ENCODE measurements at regions not wholly inside any gene's neighbourhood (a gene's known extent, or its start where the extent isn't known, plus 50 kb on each side); places are given as distances from the start of the nearest gene placed in this dataset.
"Not testable (repeated sequence)": the region's sequence is repeated elsewhere in the genome, so short reads cannot be mapped to it uniquely, and the experiment has no call there.

DNA sequence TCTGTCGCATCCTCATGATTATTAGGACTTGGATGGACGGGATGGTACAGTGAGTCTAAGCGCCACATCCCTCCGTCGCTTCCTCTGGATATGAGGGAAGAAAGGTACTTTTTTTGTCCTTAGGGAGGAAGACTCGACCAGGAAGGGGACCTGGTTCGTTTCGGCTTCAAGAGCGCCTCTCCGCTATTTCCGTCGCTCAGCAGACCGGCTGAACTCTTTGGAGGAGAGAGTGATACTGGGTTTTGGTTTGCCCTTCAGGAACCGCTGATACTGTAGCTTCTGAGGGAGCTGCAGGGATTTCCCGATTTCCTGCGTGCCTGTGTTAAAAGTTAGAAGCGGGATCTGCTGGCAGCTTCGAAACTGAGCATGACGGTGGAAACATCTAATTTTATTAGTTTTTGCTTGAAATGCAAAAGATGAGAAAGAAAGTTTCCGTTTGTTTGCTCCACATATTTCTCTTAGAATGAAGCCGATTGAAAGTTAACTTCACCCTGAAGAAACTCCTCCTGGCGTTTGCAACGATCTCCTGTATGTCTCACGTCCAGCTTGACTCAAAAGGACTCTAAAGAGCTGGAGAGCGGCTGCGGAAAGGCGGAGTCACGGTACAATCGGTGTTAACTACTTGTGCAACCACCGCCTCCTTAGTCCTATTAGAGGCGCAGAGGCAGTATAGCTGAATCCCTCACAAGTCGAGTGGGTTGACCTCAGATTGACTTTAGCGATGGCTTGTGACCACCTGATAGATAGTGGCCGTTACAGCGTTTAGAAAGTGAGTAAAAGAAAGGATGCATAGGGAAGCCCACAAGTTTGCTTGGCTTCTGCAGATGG is 129.4 kb downstream of the TRIM27 start:
- H3K4me1 ChIP-seq (ENCODE audit: control insufficient read depth in 2 of 2, insufficient read depth in 1 of 2, low read depth in 1 of 2, low read length in 2 of 2): peaks cover 0 to 5% of the 10 kb centered on the region in 2 donors

DNA sequence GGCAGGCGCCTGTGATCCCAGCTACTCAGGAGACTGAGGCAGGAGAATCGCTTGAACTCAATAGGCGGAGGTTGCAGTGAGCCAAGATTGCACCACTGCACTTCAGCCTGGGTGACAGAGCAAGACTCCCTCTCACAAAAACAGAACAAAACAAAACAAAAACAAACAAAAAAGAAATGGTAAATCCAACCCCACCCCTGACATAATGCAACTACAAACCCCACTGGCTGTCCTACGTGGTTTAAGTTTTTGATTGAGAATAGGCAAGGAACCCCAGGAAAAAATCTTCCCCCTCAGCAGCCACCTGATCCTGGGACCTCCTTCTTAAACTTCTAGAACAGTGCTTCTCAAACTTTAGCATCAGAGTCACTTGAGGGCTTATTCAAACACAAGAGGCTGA is 123.1 kb downstream of the TRIM27 start:
- H2BK120ac ChIP-seq (ENCODE audit: low read depth, low read length); H3K36me3 ChIP-seq (replicated peaks in 1 of 2; ENCODE audit: control insufficient read depth in 2 of 2, insufficient read depth in 2 of 2, low read length in 2 of 2); H2AFZ ChIP-seq (ENCODE audit: low read length); DNase-seq (ENCODE audit: low spot score); H4K8ac ChIP-seq (ENCODE audit: low read depth, low read length); H2AK5ac ChIP-seq (ENCODE audit: low read depth, low read length); H3K9ac ChIP-seq (ENCODE audit: low read depth, low read length, poor library complexity); H2BK15ac ChIP-seq (ENCODE audit: low read length); H3K18ac ChIP-seq (ENCODE audit: low read length); H3K23ac ChIP-seq (ENCODE audit: low read depth, low read length, poor library complexity); H3K27ac ChIP-seq (replicated peaks; ENCODE audit: low read length); H3K14ac ChIP-seq (ENCODE audit: low read length); H2BK12ac ChIP-seq (ENCODE audit: low read length); H3K79me1 ChIP-seq (ENCODE audit: low read depth, low read length); H3K4me3 ChIP-seq (ENCODE audit: low read length in 2 of 2); H3K4me2 ChIP-seq (ENCODE audit: insufficient read depth, low read length, poor library complexity, severe bottlenecking); H3K4me1 ChIP-seq (ENCODE audit: control insufficient read depth in 2 of 2, insufficient read depth in 1 of 2, low read depth in 1 of 2, low read length in 2 of 2); H4K91ac ChIP-seq (ENCODE audit: low read depth, low read length, poor library complexity); H2BK5ac ChIP-seq (ENCODE audit: low read length); H3K9me3 ChIP-seq (replicated peaks in 1 of 2; ENCODE audit: control insufficient read depth in 2 of 2, insufficient read depth in 1 of 2, low read depth in 1 of 2, low read length in 2 of 2); H3K4ac ChIP-seq (ENCODE audit: low read length): not testable (repeated sequence)
- WGBS, 2 donors (ENCODE audit: extremely low coverage in 2 of 2, insufficient read length in 2 of 2, insufficient replicate concordance in 1 of 2): no CpG with 5 or more reads among the region's 4 CpGs
- H3K27me3 ChIP-seq (ENCODE audit: control insufficient read depth in 3 of 3, insufficient read depth in 3 of 3, low read depth in 1 of 3, low read length in 3 of 3): peaks cover 0 to 34% (median 25%) of the 10 kb centered on the region in 3 experiments

More for the DNA sequence above, 129.4 kb downstream of the TRIM27 start:
- no peaks in the 10 kb centered on the region for H3K36me3 ChIP-seq (replicated peaks in 1 of 2; ENCODE audit: control insufficient read depth in 2 of 2, insufficient read depth in 2 of 2, low read length in 2 of 2)
- no peak overlapping the region for H3K4ac ChIP-seq (ENCODE audit: low read length)
- no peak overlapping the region for H4K91ac ChIP-seq (ENCODE audit: low read depth, low read length, poor library complexity)
- H3K27me3 ChIP-seq (ENCODE audit: control insufficient read depth in 3 of 3, insufficient read depth in 3 of 3, low read depth in 1 of 3, low read length in 3 of 3): peaks cover 1 to 47% (median 41%) of the 10 kb centered on the region in 3 experiments
- H3K9ac ChIP-seq (ENCODE audit: low read depth, low read length, poor library complexity): no peak overlapping the region
- no peak for DNase-seq (ENCODE audit: low spot score)
- H2BK15ac ChIP-seq (ENCODE audit: low read length): no peak overlapping the region
- H2BK120ac ChIP-seq (ENCODE audit: low read depth, low read length): no peak overlapping the region
- no peak overlapping the region for H3K14ac ChIP-seq (ENCODE audit: low read length)
- no peak overlapping the region for H3K23ac ChIP-seq (ENCODE audit: low read depth, low read length, poor library complexity)
- peak overlapping the region; percentile 56 for H2AFZ ChIP-seq (ENCODE audit: low read length)
- H3K9me3 ChIP-seq (replicated peaks in 1 of 2; ENCODE audit: control insufficient read depth in 2 of 2, insufficient read depth in 1 of 2, low read depth in 1 of 2, low read length in 2 of 2): no peaks in the 10 kb centered on the region
- WGBS, 2 donors (ENCODE audit: extremely low coverage in 2 of 2, insufficient read length in 2 of 2, insufficient replicate concordance in 1 of 2): no CpG with 5 or more reads among the region's 35 CpGs
- H2BK5ac ChIP-seq (ENCODE audit: low read length): no peak overlapping the region
- peak overlapping the region; percentile 48 for H3K18ac ChIP-seq (ENCODE audit: low read length)
- no peaks in the 10 kb centered on the region for H3K79me1 ChIP-seq (ENCODE audit: low read depth, low read length)
- H2BK12ac ChIP-seq (ENCODE audit: low read length): no peak overlapping the region
- H3K4me3 ChIP-seq (ENCODE audit: low read length in 2 of 2): peak overlapping the region in 1 of 2 donors; percentile 19
- H3K4me2 ChIP-seq (ENCODE audit: insufficient read depth, low read length, poor library complexity, severe bottlenecking): peak overlapping the region; percentile 69
- H3K27ac ChIP-seq (replicated peaks; ENCODE audit: low read length): no peak overlapping the region
- H4K8ac ChIP-seq (ENCODE audit: low read depth, low read length): no peak overlapping the region
- H2AK5ac ChIP-seq (ENCODE audit: low read depth, low read length): no peak overlapping the region

DNA sequence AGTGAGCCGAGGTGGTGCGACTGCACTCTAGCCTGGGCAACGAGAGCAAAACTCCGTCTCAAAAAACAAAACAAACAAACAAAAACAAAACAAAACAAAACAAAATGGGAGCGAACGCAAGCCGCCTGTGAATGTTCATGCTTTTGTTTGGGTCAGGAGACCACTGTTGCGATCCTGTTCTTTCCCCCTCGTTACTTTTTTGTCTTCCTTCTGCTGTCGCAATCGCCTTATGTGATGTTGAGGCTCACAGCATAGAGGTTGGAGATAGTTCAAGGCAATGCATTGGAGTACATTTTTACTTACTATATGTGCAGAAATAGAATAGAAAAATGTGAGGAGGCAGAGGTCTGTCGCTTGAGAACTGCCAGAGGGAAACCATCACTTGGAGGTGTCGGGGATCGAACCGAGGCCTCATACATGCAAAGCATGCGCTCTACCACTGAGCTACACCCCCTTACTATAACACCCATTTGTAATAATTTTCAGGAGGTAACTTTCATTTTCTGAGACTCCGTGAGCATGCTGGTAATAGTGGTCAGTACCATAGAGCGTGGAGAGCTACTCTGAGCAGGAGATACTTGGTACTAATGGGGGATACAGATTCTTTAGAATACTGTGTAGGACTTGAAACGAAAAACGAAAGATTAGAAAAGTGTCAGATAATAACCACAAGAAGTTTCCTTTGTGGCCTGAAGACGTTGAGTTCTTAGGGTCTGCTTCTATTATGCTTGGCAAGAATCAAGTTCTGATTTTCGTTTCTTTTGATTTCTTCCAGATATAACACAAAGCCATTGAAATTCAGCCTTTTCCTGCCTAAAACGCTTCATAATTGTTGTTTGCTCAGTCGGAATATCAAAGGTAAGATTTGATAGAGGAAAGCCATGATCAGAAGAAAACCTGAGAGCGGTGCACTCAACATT is 121.1 kb downstream of the TRIM27 start:
- no peak overlapping the region for H3K23ac ChIP-seq (ENCODE audit: low read depth, low read length, poor library complexity)

DNA sequence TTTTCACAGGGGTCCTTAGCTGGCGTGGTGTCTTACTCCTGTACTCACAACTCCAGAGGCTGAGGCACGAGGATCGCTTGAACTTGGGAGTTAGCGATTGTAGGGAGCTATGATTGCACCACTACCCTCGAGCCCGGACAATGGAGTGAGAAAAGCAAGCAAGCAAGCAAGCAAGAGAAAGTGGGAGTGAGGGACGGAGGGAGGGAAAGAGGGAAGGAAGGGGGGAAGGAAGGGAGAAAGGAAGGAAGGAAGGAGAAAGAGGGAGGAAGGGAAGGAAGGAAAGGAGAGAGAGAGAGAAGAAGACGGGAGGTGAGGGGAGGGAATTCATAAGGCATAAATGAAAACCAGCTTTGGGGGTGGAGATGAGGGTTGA is 120.5 kb downstream of the TRIM27 start:
- no peak overlapping the region for H3K9ac ChIP-seq (ENCODE audit: low read depth, low read length, poor library complexity)
- H3K27me3 ChIP-seq (ENCODE audit: control insufficient read depth in 3 of 3, insufficient read depth in 3 of 3, low read depth in 1 of 3, low read length in 3 of 3): peaks cover 0 to 29% (median 29%) of the 10 kb centered on the region in 3 experiments
- WGBS, 2 donors (ENCODE audit: extremely low coverage in 2 of 2, insufficient read length in 2 of 2, insufficient replicate concordance in 1 of 2): no CpG with 5 or more reads among the region's 8 CpGs

More for the DNA sequence above, 121.1 kb downstream of the TRIM27 start:
- H3K4me3 ChIP-seq (ENCODE audit: low read length in 2 of 2): no peak overlapping the region
- no peak overlapping the region for H2BK15ac ChIP-seq (ENCODE audit: low read length)
- H3K9ac ChIP-seq (ENCODE audit: low read depth, low read length, poor library complexity): no peak overlapping the region
- no peaks in the 10 kb centered on the region for H3K79me1 ChIP-seq (ENCODE audit: low read depth, low read length)
- WGBS, 2 donors (ENCODE audit: extremely low coverage in 2 of 2, insufficient read length in 2 of 2, insufficient replicate concordance in 1 of 2): no CpG with 5 or more reads among the region's 25 CpGs
- H3K14ac ChIP-seq (ENCODE audit: low read length): no peak overlapping the region
- H3K4me2 ChIP-seq (ENCODE audit: insufficient read depth, low read length, poor library complexity, severe bottlenecking): no peak overlapping the region
- no peak overlapping the region for H3K27ac ChIP-seq (replicated peaks; ENCODE audit: low read length)
- H3K18ac ChIP-seq (ENCODE audit: low read length): no peak overlapping the region
- H3K4ac ChIP-seq (ENCODE audit: low read length): no peak overlapping the region
- H4K8ac ChIP-seq (ENCODE audit: low read depth, low read length): no peak overlapping the region
- no peak overlapping the region for H4K91ac ChIP-seq (ENCODE audit: low read depth, low read length, poor library complexity)
- no peaks in the 10 kb centered on the region for H3K4me1 ChIP-seq (ENCODE audit: control insufficient read depth in 2 of 2, insufficient read depth in 1 of 2, low read depth in 1 of 2, low read length in 2 of 2)
- H2BK5ac ChIP-seq (ENCODE audit: low read length): no peak overlapping the region
- H3K27me3 ChIP-seq (ENCODE audit: control insufficient read depth in 3 of 3, insufficient read depth in 3 of 3, low read depth in 1 of 3, low read length in 3 of 3): peaks cover 0 to 26% (median 24%) of the 10 kb centered on the region in 3 experiments
- DNase-seq (ENCODE audit: low spot score): no peak
- H2AK5ac ChIP-seq (ENCODE audit: low read depth, low read length): no peak overlapping the region
- H2BK120ac ChIP-seq (ENCODE audit: low read depth, low read length): no peak overlapping the region
- no peak overlapping the region for H2AFZ ChIP-seq (ENCODE audit: low read length)
- H2BK12ac ChIP-seq (ENCODE audit: low read length): no peak overlapping the region
- no peaks in the 10 kb centered on the region for H3K36me3 ChIP-seq (replicated peaks in 1 of 2; ENCODE audit: control insufficient read depth in 2 of 2, insufficient read depth in 2 of 2, low read length in 2 of 2)
- H3K9me3 ChIP-seq (replicated peaks in 1 of 2; ENCODE audit: control insufficient read depth in 2 of 2, insufficient read depth in 1 of 2, low read depth in 1 of 2, low read length in 2 of 2): no peaks in the 10 kb centered on the region

More for the DNA sequence above, 120.5 kb downstream of the TRIM27 start:
- H3K36me3 ChIP-seq (replicated peaks in 1 of 2; ENCODE audit: control insufficient read depth in 2 of 2, insufficient read depth in 2 of 2, low read length in 2 of 2): no peaks in the 10 kb centered on the region
- H3K4ac ChIP-seq (ENCODE audit: low read length): no peak overlapping the region
- no peak overlapping the region for H2BK120ac ChIP-seq (ENCODE audit: low read depth, low read length)
- no peak for DNase-seq (ENCODE audit: low spot score)
- H3K9me3 ChIP-seq (replicated peaks in 1 of 2; ENCODE audit: control insufficient read depth in 2 of 2, insufficient read depth in 1 of 2, low read depth in 1 of 2, low read length in 2 of 2): no peaks in the 10 kb centered on the region
- H2BK5ac ChIP-seq (ENCODE audit: low read length): no peak overlapping the region
- no peak overlapping the region for H2BK15ac ChIP-seq (ENCODE audit: low read length)
- H3K4me1 ChIP-seq (ENCODE audit: control insufficient read depth in 2 of 2, insufficient read depth in 1 of 2, low read depth in 1 of 2, low read length in 2 of 2): no peaks in the 10 kb centered on the region
- no peak overlapping the region for H3K18ac ChIP-seq (ENCODE audit: low read length)
- H2BK12ac ChIP-seq (ENCODE audit: low read length): no peak overlapping the region
- H4K91ac ChIP-seq (ENCODE audit: low read depth, low read length, poor library complexity): no peak overlapping the region
- no peak overlapping the region for H2AK5ac ChIP-seq (ENCODE audit: low read depth, low read length)
- no peak overlapping the region for H3K4me2 ChIP-seq (ENCODE audit: insufficient read depth, low read length, poor library complexity, severe bottlenecking)
- H3K27ac ChIP-seq (replicated peaks; ENCODE audit: low read length): no peak overlapping the region
- no peak overlapping the region for H3K23ac ChIP-seq (ENCODE audit: low read depth, low read length, poor library complexity)
- no peaks in the 10 kb centered on the region for H3K79me1 ChIP-seq (ENCODE audit: low read depth, low read length)
- H4K8ac ChIP-seq (ENCODE audit: low read depth, low read length): no peak overlapping the region
- no peak overlapping the region for H3K14ac ChIP-seq (ENCODE audit: low read length)
- H3K4me3 ChIP-seq (ENCODE audit: low read length in 2 of 2): no peak overlapping the region
- no peak overlapping the region for H2AFZ ChIP-seq (ENCODE audit: low read length)

Data from neuronal stem cell (in vitro differentiated cells).